Esophagus (tissue), 2 donors: ENCODE measurements at regions not wholly inside any gene's neighbourhood (a gene's known extent, or its start where the extent isn't known, plus 50 kb on each side); places are given as distances from the start of the nearest gene placed in this dataset.

Experiments used
- H3K27ac ChIP-seq, 2 donors: one replicate each; pipeline ENCODE4 v1.5.1; 2013; ENCODE audit warnings: low read depth in 2 of 2, mild to moderate bottlenecking in 2 of 2, inconsistent platforms in 1 of 2, low read length in 1 of 2, moderate library complexity in 1 of 2
- H3K27me3 ChIP-seq, 2 donors: one replicate each; pipeline ENCODE4 v1.6.1; 2013; ENCODE audit warnings: low read length in 2 of 2, control low read depth in 1 of 2, mild to moderate bottlenecking in 1 of 2; ENCODE audit not compliant: insufficient read depth in 2 of 2, control insufficient read depth in 1 of 2
- H3K36me3 ChIP-seq, 2 donors: one replicate each; pipeline ENCODE4 v1.6.1; 2013; ENCODE audit warnings: low read length in 1 of 2; ENCODE audit not compliant: control insufficient read depth in 2 of 2, insufficient read depth in 2 of 2
- H3K4me1 ChIP-seq, 2 donors: one replicate each; pipeline ENCODE4 v1.6.1; 2013; ENCODE audit warnings: low read length in 1 of 2; ENCODE audit not compliant: control insufficient read depth in 2 of 2, insufficient read depth in 2 of 2
- H3K4me3 ChIP-seq, 2 donors: one replicate each; pipeline ENCODE4 v1.5.1; 2013; ENCODE audit warnings: low read length in 2 of 2, mild to moderate bottlenecking in 2 of 2, low read depth in 1 of 2, moderate library complexity in 1 of 2
- H3K9me3 ChIP-seq, 2 donors: one replicate each; pipeline ENCODE4 v1.6.1; 2013; ENCODE audit warnings: mild to moderate bottlenecking in 2 of 2, low read depth in 1 of 2, low read length in 1 of 2, moderate library complexity in 1 of 2; ENCODE audit not compliant: control insufficient read depth in 2 of 2, insufficient read depth in 1 of 2
- WGBS, 2 donors: extraction: QIAGEN DNeasy Blood & Tissue Kit; methylation state at CpG; one replicate each; pipeline ENCODE4 v1.1.7; 2013; 5-methylcytosine and 5-hydroxymethylcytosine counted together
- donor health status: healthy with polysubstance abuse.
- donor health status: Bipolar disorder and iron deficiency.

- Histone ChIP-seq H3K4me3 (no peak overlapping the region), H3K27ac (no peak overlapping the region), H3K36me3 (no peaks in the 10 kb centered on the region), H3K4me1 (no peaks in the 10 kb centered on the region), H3K9me3 (no peaks in the 10 kb centered on the region), H3K27me3 (no peaks in the 10 kb centered on the region)
These were observed 90.1 kb upstream of the GOT2 start for GRCh38 chr16:58824201-58824600.

GRCh38 chr16:58821886-58822285 is 87.8 kb upstream of the GOT2 start:
- Histone ChIP-seq H3K27ac (no peak overlapping the region), H3K4me3 (no peak overlapping the region), H3K4me1 (no peaks in the 10 kb centered on the region), H3K27me3 (no peaks in the 10 kb centered on the region), H3K36me3 (no peaks in the 10 kb centered on the region), H3K9me3 (no peaks in the 10 kb centered on the region)

GRCh38 chr16:58820411-58820810 is 86.3 kb upstream of the GOT2 start:
- WGBS, 2 donors = 45 to 58% methylated on average over 1 of the region's 1 CpG
- Histone ChIP-seq H3K4me3 (no peak overlapping the region), H3K36me3 (no peaks in the 10 kb centered on the region), H3K27ac (no peak overlapping the region), H3K9me3 (no peaks in the 10 kb centered on the region), H3K27me3 (no peaks in the 10 kb centered on the region), H3K4me1 (no peaks in the 10 kb centered on the region)

- no peaks in the 10 kb centered on the region for H3K36me3 ChIP-seq
- no peak overlapping the region for H3K27ac ChIP-seq
- no peaks in the 10 kb centered on the region for H3K27me3 ChIP-seq
- no peaks in the 10 kb centered on the region for H3K9me3 ChIP-seq
- H3K4me3 ChIP-seq = no peak overlapping the region
- WGBS, 2 donors = 61 to 67% methylated on average over 7 of the region's 7 CpGs
- H3K4me1 ChIP-seq = no peaks in the 10 kb centered on the region
These were observed 81.2 kb upstream of the GOT2 start for GRCh38 chr16:58815181-58815888.

GRCh38 chr16:58814348-58814801 is 80.3 kb upstream of the GOT2 start:
- no peaks in the 10 kb centered on the region for H3K36me3 ChIP-seq
- WGBS, 2 donors = 2% methylated on average over 12 of the region's 12 CpGs
- no peaks in the 10 kb centered on the region for H3K27me3 ChIP-seq
- no peaks in the 10 kb centered on the region for H3K9me3 ChIP-seq
- no peak overlapping the region for H3K27ac ChIP-seq
- H3K4me1 ChIP-seq = no peaks in the 10 kb centered on the region
- H3K4me3 ChIP-seq = peak overlapping the region; percentile 17 to 20

GRCh38 chr16:58809213-58809612 is 75.1 kb upstream of the GOT2 start:
- WGBS, 2 donors = 69 to 75% methylated on average over 3 of the region's 3 CpGs
- H3K27ac ChIP-seq = no peak overlapping the region
- H3K36me3 ChIP-seq = no peaks in the 10 kb centered on the region

GRCh38 chr16:58807276-58807675 is 73.2 kb upstream of the GOT2 start:
- Histone ChIP-seq H3K9me3 (peaks cover 0 to 2% of the 10 kb centered on the region in 2 donors), H3K4me1 (no peaks in the 10 kb centered on the region), H3K27ac (no peak overlapping the region), H3K4me3 (no peak overlapping the region), H3K27me3 (no peaks in the 10 kb centered on the region), H3K36me3 (no peaks in the 10 kb centered on the region)

More at GRCh38 chr16:58809213-58809612, 75.1 kb upstream of the GOT2 start:
- Histone ChIP-seq H3K27me3 (no peaks in the 10 kb centered on the region), H3K4me3 (no peak overlapping the region), H3K9me3 (peaks cover 0 to 2% of the 10 kb centered on the region in 2 donors), H3K4me1 (no peaks in the 10 kb centered on the region)

GRCh38 chr16:58801838-58802237 is 67.7 kb upstream of the GOT2 start:
- no peak overlapping the region for H3K27ac ChIP-seq
- whole genome bisulfite sequencing, 2 donors = 39 to 51% methylated on average over 1 of the region's 1 CpG
- no peaks in the 10 kb centered on the region for H3K27me3 ChIP-seq
- H3K36me3 ChIP-seq = no peaks in the 10 kb centered on the region
- peaks cover 0 to 2% of the 10 kb centered on the region in 2 donors for H3K9me3 ChIP-seq
- no peaks in the 10 kb centered on the region for H3K4me1 ChIP-seq
- H3K4me3 ChIP-seq = no peak overlapping the region

- no peaks in the 10 kb centered on the region for H3K9me3 ChIP-seq
- H3K27ac ChIP-seq = no peak overlapping the region
- H3K4me1 ChIP-seq = no peaks in the 10 kb centered on the region
- H3K4me3 ChIP-seq = no peak overlapping the region
- no peaks in the 10 kb centered on the region for H3K27me3 ChIP-seq
- no peaks in the 10 kb centered on the region for H3K36me3 ChIP-seq
- WGBS, 2 donors = 71 to 72% methylated on average over 9 of the region's 9 CpGs
These were observed 63.2 kb upstream of the GOT2 start for GRCh38 chr16:58797137-58797801.

- Histone ChIP-seq H3K36me3 (no peaks in the 10 kb centered on the region), H3K27ac (no peak overlapping the region), H3K27me3 (no peaks in the 10 kb centered on the region), H3K9me3 (no peaks in the 10 kb centered on the region), H3K4me1 (no peaks in the 10 kb centered on the region), H3K4me3 (no peak overlapping the region)
- WGBS, 2 donors = 44 to 65% methylated on average over 1 of the region's 1 CpG
These were observed 59.2 kb upstream of the GOT2 start for GRCh38 chr16:58793366-58793765.
